ENCODE measurements at regions not wholly inside any gene's neighbourhood (a gene's known extent, or its start where the extent isn't known, plus 50 kb on each side); places are given as distances from the start of the nearest gene placed in this dataset.

- Histone ChIP-seq H4K20me1 (replicated peaks; ENCODE audit: control insufficient read depth, extremely low read depth, insufficient read depth, low read length) (no peaks in the 10 kb centered on the region), H3K4me3 (replicated peaks in 1 of 3; ENCODE audit: insufficient read depth in 1 of 3, low read depth in 1 of 3, low read length in 3 of 3) (no peak overlapping the region), H3K36me3 (ENCODE audit: control insufficient read depth in 2 of 2, extremely low read depth in 1 of 2, insufficient read depth in 2 of 2, low read length in 2 of 2) (no peaks in the 10 kb centered on the region), H3K4me2 (ENCODE audit: insufficient read depth, low read length) (no peak overlapping the region), H3K79me2 (ENCODE audit: control insufficient read depth, insufficient read depth, low read length) (no peaks in the 10 kb centered on the region), H3K4me1 (ENCODE audit: control insufficient read depth, extremely low read depth, insufficient read depth, low read length) (no peaks in the 10 kb centered on the region), H3K9me1 (replicated peaks; ENCODE audit: control insufficient read depth, extremely low read depth, insufficient read depth, low read length) (no peaks in the 10 kb centered on the region), H3K9me3 (replicated peaks; ENCODE audit: control insufficient read depth, insufficient read depth, low read length) (no peaks in the 10 kb centered on the region), H3K27ac (ENCODE audit: insufficient read depth, low read depth, low read length) (no peak overlapping the region), H3K9ac (replicated peaks; ENCODE audit: extremely low read depth, insufficient read depth, low read length) (no peak overlapping the region), H3K27me3 (ENCODE audit: control insufficient read depth in 2 of 2, insufficient read depth in 2 of 2, low read length in 2 of 2) (no peaks in the 10 kb centered on the region), H2AFZ (ENCODE audit: low read depth, low read length) (no peak overlapping the region)
- FAIRE-seq: no peak
- TF ChIP-seq MYC (IDR thresholded peaks at IDR 0.05; ENCODE audit: low read depth, low read length) (no peak), CTCF (IDR thresholded peaks at IDR 0.05; ENCODE audit: extremely low read depth in 1 of 2, insufficient read depth in 1 of 2, low read depth in 1 of 2, low read length in 2 of 2) (no peak), GATA2 (IDR thresholded peaks at IDR 0.05; ENCODE audit: insufficient read depth, insufficient read length, low read depth, low read length) (no peak)
- CTCF ChIA-PET: no interaction called here
- POLR2A ChIA-PET: no interaction called here
- no TSS peak for BruUV-seq (replicated peaks)
- intact Hi-C loops (cut with micrococcal nuclease) (no loop called here), dilution Hi-C loops (cut with MboI; ENCODE audit: extremely low pct_ligation_motif_present, low sequenced_read_pairs) (no loop called here)
- no peak for DNase-seq (ENCODE audit: low read depth, low spot score)
These were observed 91.3 kb downstream of the RWDD3 start for GRCh38 chr1:95325349-95325748.

- no peaks in the 10 kb centered on the region for H4K20me1 ChIP-seq (replicated peaks; ENCODE audit: control insufficient read depth, extremely low read depth, insufficient read depth, low read length)
- no peak overlapping the region for H3K4me3 ChIP-seq (replicated peaks in 1 of 3; ENCODE audit: insufficient read depth in 1 of 3, low read depth in 1 of 3, low read length in 3 of 3)
- dilution Hi-C loops (cut with MboI; ENCODE audit: extremely low pct_ligation_motif_present, low sequenced_read_pairs) (no loop called here), intact Hi-C loops (cut with micrococcal nuclease) (no loop called here)
- H3K9me3 ChIP-seq (replicated peaks; ENCODE audit: control insufficient read depth, insufficient read depth, low read length): no peaks in the 10 kb centered on the region
- no peak for FAIRE-seq
- H3K36me3 ChIP-seq (ENCODE audit: control insufficient read depth in 2 of 2, extremely low read depth in 1 of 2, insufficient read depth in 2 of 2, low read length in 2 of 2): no peaks in the 10 kb centered on the region
- H3K79me2 ChIP-seq (ENCODE audit: control insufficient read depth, insufficient read depth, low read length): no peaks in the 10 kb centered on the region
- H3K9me1 ChIP-seq (replicated peaks; ENCODE audit: control insufficient read depth, extremely low read depth, insufficient read depth, low read length): no peaks in the 10 kb centered on the region
- no peak overlapping the region for H3K27ac ChIP-seq (ENCODE audit: insufficient read depth, low read depth, low read length)
- no peak overlapping the region for H3K9ac ChIP-seq (replicated peaks; ENCODE audit: extremely low read depth, insufficient read depth, low read length)
- no TSS peak for BruUV-seq (replicated peaks)
- ChIA-PET CTCF (no interaction called here), POLR2A (no interaction called here)
- no peak for DNase-seq (ENCODE audit: low read depth, low spot score)
- H3K27me3 ChIP-seq (ENCODE audit: control insufficient read depth in 2 of 2, insufficient read depth in 2 of 2, low read length in 2 of 2): no peaks in the 10 kb centered on the region
- no peaks in the 10 kb centered on the region for H3K4me1 ChIP-seq (ENCODE audit: control insufficient read depth, extremely low read depth, insufficient read depth, low read length)
- no peak for TF ChIP-seq POLR2AphosphoS5 (IDR thresholded peaks at IDR 0.05; ENCODE audit: insufficient read depth, low read depth, low read length)
- TF ChIP-seq JUN (IDR thresholded peaks at IDR 0.05; ENCODE audit: borderline replicate concordance, insufficient read depth, insufficient read length, low read depth): no peak
- no peak for TF ChIP-seq GATA2 (IDR thresholded peaks at IDR 0.05; ENCODE audit: insufficient read depth, insufficient read length, low read depth, low read length)
- no peak for TF ChIP-seq MAX (IDR thresholded peaks at IDR 0.05; ENCODE audit: insufficient read depth, insufficient read length)
- no peak for TF ChIP-seq EZH2 (IDR thresholded peaks at IDR 0.05; ENCODE audit: borderline replicate concordance, low read depth, low read length, severe bottlenecking)
- TF ChIP-seq MYC (IDR thresholded peaks at IDR 0.05; ENCODE audit: low read depth, low read length): no peak
- TF ChIP-seq POLR2A (IDR thresholded peaks at IDR 0.05; ENCODE audit: low read depth, low read length): no peak
- no peak for TF ChIP-seq FOS (IDR thresholded peaks at IDR 0.05; ENCODE audit: borderline replicate concordance, insufficient read depth, low read length)
- no peak for TF ChIP-seq CTCF (IDR thresholded peaks at IDR 0.05; ENCODE audit: extremely low read depth in 1 of 2, insufficient read depth in 1 of 2, low read depth in 1 of 2, low read length in 2 of 2)
- no peak overlapping the region for H2AFZ ChIP-seq (ENCODE audit: low read depth, low read length)
- H3K4me2 ChIP-seq (ENCODE audit: insufficient read depth, low read length): no peak overlapping the region
These were observed 92.0 kb downstream of the RWDD3 start for GRCh38 chr1:95326023-95326422.

All from endothelial cell of umbilical vein (primary cell).